PC-9 (cell line): ENCODE measurements at regions not wholly inside any gene's neighbourhood (a gene's known extent, or its start where the extent isn't known, plus 50 kb on each side); places are given as distances from the start of the nearest gene placed in this dataset.

Experiments
- BruUV-seq: library from RNA; stranded (reverse); fragments of 400-500 nt; replicated peaks from 2 replicates; lab custom pipeline; 2021; lab: Mats Ljungman, UMichigan
- CTCF ChIA-PET: fragments of 300-600 bp; sonication (Branson Sonifier 250); formaldehyde crosslinking; loops from one replicate; lab custom pipeline; 2022; ENCODE audit warnings: antibody characterized with exemption; lab: Charles Lee
- POLR2A ChIA-PET: fragments of 300-600 bp; sonication (Branson Sonifier 250); formaldehyde crosslinking; loops from one replicate; lab custom pipeline; 2022; ENCODE audit warnings: antibody characterized with exemption; ENCODE audit not compliant: unreplicated experiment; lab: Charles Lee
- DNase-seq, 2 experiments: peaks; one replicate each; pipeline versions ENCODE4 v3.0.0 to v3.0.0-alpha.2; 2015 to 2022; ENCODE audit warnings: mixed read lengths in 1 of 2
- H2AFZ ChIP-seq: fragments of 200-600 bp; sonication (generic); 2 replicates; pipeline ENCODE4 v1.8.1; 2017; ENCODE audit warnings: antibody characterized with exemption
- H3F3A ChIP-seq: fragments of 200-600 bp; sonication (generic); 2 replicates; pipeline ENCODE4 v1.8.1; 2017; ENCODE audit warnings: antibody characterized with exemption, mild to moderate bottlenecking, low read depth; ENCODE audit not compliant: insufficient read depth
- H3K27ac ChIP-seq: fragments of 200-600 bp; sonication (generic); 2 replicates; pipeline ENCODE4 v1.6.1; 2016; ENCODE audit warnings: mixed run types
- H3K27me3 ChIP-seq: fragments of 200-600 bp; sonication (generic); 2 replicates; pipeline ENCODE4 v1.6.1; 2016; ENCODE audit warnings: low read depth, mixed run types; ENCODE audit not compliant: insufficient read depth
- H3K36me3 ChIP-seq: fragments of 200-600 bp; sonication (generic); 2 replicates; pipeline ENCODE4 v1.6.1; 2016; ENCODE audit warnings: low read depth, mixed run types
- H3K4me1 ChIP-seq: fragments of 200-600 bp; sonication (generic); replicated peaks from 2 replicates; pipeline ENCODE4 v1.6.1; 2016; ENCODE audit warnings: mixed run types; ENCODE audit not compliant: insufficient read depth
- H3K4me2 ChIP-seq: fragments of 200-600 bp; sonication (generic); 2 replicates; pipeline ENCODE4 v1.6.1; 2017; ENCODE audit warnings: mixed run types
- H3K4me3 ChIP-seq: fragments of 200-600 bp; sonication (generic); 2 replicates; pipeline ENCODE4 v1.6.1; 2016; ENCODE audit warnings: mixed run types
- H3K79me2 ChIP-seq: fragments of 200-600 bp; sonication (generic); 2 replicates; pipeline ENCODE4 v1.6.1; 2017; ENCODE audit warnings: low read depth, mixed run types
- H3K9me2 ChIP-seq: fragments of 200-600 bp; sonication (generic); 2 replicates; pipeline ENCODE4 v1.8.1; 2017; ENCODE audit warnings: mild to moderate bottlenecking; ENCODE audit not compliant: insufficient read depth
- H3K9me3 ChIP-seq: fragments of 200-600 bp; sonication (generic); 2 replicates; pipeline ENCODE4 v1.8.1; 2016; ENCODE audit warnings: low read depth; ENCODE audit not compliant: insufficient read depth
- H4K20me1 ChIP-seq: fragments of 200-600 bp; sonication (generic); 2 replicates; pipeline ENCODE4 v1.8.1; 2017; ENCODE audit not compliant: insufficient read depth
- EZH2 ChIP-seq: fragments of 200-600 bp; sonication (generic); IDR thresholded peaks from 2 replicates; pipeline ENCODE4 v1.8.0; 2017; ENCODE audit warnings: antibody characterized with exemption, low read depth
- intact Hi-C: fragments of 100-400 bp; cut with micrococcal nuclease; formaldehyde crosslinking; loops from one replicate; pipeline ENCODE4 v1.10.0; 2022; ENCODE audit not compliant: unreplicated experiment
- TF ChIP-seq, protein P1 (sequence below): fragments of 200-600 bp; sonication (generic); conservative IDR thresholded peaks from 2 replicates; pipeline ENCODE4 v1.6.1; 2017; ENCODE audit warnings: mixed run types, antibody characterized with exemption, mild to moderate bottlenecking, moderate library complexity

DNA sequence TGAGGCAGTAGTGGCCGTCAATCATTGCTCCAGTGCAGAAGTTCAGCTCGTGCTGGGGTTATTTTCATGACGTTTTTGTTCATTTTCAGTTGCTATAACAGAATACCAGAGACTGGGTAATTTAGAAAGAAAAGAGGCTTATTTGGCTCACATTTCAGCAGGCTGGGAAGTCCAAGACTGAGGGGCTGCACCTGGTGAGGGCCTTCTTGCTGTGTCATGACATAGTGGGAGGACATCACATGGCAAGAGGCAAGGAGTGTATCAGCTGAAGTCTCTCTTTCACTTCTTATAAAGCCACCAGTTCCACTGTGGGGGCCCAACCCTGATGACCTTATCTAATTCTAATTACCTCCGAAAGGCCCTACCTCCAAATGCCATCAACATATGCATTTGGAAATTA is 58.0 kb upstream of the DPP10 start:
- Histone ChIP-seq H3K79me2 (no peaks in the 10 kb centered on the region), H3K27me3 (no peaks in the 10 kb centered on the region), H3K9me2 (no peaks in the 10 kb centered on the region), H3K4me3 (no peak overlapping the region), H4K20me1 (no peaks in the 10 kb centered on the region), H3K9me3 (no peaks in the 10 kb centered on the region), H3K27ac (no peak overlapping the region), H3K36me3 (no peaks in the 10 kb centered on the region), H3F3A (no peaks in the 10 kb centered on the region), H3K4me2 (no peak overlapping the region), H2AFZ (no peak overlapping the region), H3K4me1 (no peaks in the 10 kb centered on the region)
- ChIA-PET POLR2A (no interaction called here), CTCF (no interaction called here)
- DNase-seq, result no peak
- intact Hi-C loops, result no loop called here
- TF ChIP-seq EZH2, result no peak
- TF ChIP-seq, protein P1, sequence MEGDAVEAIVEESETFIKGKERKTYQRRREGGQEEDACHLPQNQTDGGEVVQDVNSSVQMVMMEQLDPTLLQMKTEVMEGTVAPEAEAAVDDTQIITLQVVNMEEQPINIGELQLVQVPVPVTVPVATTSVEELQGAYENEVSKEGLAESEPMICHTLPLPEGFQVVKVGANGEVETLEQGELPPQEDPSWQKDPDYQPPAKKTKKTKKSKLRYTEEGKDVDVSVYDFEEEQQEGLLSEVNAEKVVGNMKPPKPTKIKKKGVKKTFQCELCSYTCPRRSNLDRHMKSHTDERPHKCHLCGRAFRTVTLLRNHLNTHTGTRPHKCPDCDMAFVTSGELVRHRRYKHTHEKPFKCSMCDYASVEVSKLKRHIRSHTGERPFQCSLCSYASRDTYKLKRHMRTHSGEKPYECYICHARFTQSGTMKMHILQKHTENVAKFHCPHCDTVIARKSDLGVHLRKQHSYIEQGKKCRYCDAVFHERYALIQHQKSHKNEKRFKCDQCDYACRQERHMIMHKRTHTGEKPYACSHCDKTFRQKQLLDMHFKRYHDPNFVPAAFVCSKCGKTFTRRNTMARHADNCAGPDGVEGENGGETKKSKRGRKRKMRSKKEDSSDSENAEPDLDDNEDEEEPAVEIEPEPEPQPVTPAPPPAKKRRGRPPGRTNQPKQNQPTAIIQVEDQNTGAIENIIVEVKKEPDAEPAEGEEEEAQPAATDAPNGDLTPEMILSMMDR, result no peak
- no TSS peak for BruUV-seq

DNA sequence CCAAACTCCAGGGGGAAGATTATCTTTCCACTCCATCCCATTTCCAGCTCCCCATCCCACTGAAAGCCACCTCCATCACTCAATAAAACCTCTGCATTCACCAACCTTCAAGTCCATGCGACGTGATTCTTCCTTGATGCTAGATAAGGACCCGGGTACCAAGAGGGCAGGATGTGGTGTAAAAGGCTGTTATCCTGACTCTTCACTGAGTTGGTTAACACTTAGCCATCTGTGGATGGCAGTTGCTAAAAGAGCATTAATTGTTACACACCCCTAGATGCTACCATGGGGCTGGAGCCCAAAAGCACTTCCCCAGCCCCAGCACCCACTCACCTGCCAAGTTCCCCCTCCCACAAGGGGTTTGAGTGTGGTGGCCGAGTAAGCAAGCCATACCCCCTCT is 53.4 kb upstream of the DPP10 start:
- Histone ChIP-seq H3K4me3 (no peak overlapping the region), H3K36me3 (no peaks in the 10 kb centered on the region), H4K20me1 (no peaks in the 10 kb centered on the region), H3K9me2 (no peaks in the 10 kb centered on the region), H2AFZ (no peak overlapping the region), H3K9me3 (no peaks in the 10 kb centered on the region), H3K4me1 (no peaks in the 10 kb centered on the region), H3K79me2 (no peaks in the 10 kb centered on the region), H3K27me3 (no peaks in the 10 kb centered on the region), H3F3A (no peaks in the 10 kb centered on the region), H3K27ac (no peak overlapping the region), H3K4me2 (no peak overlapping the region)
- ChIA-PET POLR2A (no interaction called here), CTCF (no interaction called here)
- DNase-seq, result no peak
- TF ChIP-seq, protein P1, result no peak
- no peak for TF ChIP-seq EZH2
- intact Hi-C loops, result no loop called here
- no TSS peak for BruUV-seq
